ENCODE measurements at regions not wholly inside any gene's neighbourhood (a gene's known extent, or its start where the extent isn't known, plus 50 kb on each side); places are given as distances from the start of the nearest gene placed in this dataset.
"Not testable (repeated sequence)": the region's sequence is repeated elsewhere in the genome, so short reads cannot be mapped to it uniquely, and the experiment has no call there.

DNA sequence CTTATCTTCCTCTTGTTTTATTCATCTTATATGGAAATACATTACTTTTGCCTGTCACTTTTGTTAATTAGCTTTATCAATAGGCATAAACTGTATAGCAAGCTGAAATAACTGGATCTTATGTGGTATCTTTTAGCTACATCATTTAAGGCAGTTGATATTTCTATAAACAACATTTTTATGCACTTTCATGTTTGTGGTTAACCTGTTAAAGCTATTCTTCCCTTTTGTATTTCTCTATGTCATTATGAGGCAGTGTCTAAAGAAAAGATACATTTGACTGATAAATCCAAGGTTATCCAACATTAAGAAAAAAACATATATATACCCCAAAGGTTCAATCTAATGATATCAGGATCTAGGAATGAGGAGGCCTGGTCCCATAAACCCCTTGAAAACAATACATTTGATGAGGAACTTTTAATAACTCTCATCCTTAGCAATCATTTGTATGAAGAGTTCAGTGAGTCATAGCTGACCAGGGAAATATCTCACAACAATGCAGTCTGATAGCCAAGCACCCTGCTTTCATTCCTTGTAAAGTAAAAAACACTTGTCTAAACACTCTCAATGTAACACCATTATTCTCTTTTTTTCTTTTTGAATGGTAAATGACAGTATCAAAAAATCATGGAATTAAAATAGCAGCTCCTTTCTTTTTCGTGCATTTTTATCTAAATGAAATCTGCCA lies 300.9 kb downstream of the NEBL start:
- Mint-ChIP-seq H3K27me3 (ENCODE audit: low read depth) (no peaks in the 10 kb centered on the region), H3K27ac (no peak overlapping the region), H3K4me3 (no peak overlapping the region), H3K9me3 (no peaks in the 10 kb centered on the region), H3K4me1 (peaks cover 15% of the 10 kb centered on the region), H3K36me3 (ENCODE audit: low read depth) (no peaks in the 10 kb centered on the region)
- TF ChIP-seq, protein P1, sequence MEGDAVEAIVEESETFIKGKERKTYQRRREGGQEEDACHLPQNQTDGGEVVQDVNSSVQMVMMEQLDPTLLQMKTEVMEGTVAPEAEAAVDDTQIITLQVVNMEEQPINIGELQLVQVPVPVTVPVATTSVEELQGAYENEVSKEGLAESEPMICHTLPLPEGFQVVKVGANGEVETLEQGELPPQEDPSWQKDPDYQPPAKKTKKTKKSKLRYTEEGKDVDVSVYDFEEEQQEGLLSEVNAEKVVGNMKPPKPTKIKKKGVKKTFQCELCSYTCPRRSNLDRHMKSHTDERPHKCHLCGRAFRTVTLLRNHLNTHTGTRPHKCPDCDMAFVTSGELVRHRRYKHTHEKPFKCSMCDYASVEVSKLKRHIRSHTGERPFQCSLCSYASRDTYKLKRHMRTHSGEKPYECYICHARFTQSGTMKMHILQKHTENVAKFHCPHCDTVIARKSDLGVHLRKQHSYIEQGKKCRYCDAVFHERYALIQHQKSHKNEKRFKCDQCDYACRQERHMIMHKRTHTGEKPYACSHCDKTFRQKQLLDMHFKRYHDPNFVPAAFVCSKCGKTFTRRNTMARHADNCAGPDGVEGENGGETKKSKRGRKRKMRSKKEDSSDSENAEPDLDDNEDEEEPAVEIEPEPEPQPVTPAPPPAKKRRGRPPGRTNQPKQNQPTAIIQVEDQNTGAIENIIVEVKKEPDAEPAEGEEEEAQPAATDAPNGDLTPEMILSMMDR (IDR thresholded peaks at IDR 0.05; ENCODE audit: unreplicated experiment in 3 of 3) = no peak

- Mint-ChIP-seq H3K9me3 (no peaks in the 10 kb centered on the region), H3K36me3 (ENCODE audit: low read depth) (no peaks in the 10 kb centered on the region), H3K4me3 (no peak overlapping the region), H3K27ac (no peak overlapping the region), H3K4me1 (peaks cover 10% of the 10 kb centered on the region), H3K27me3 (ENCODE audit: low read depth) (no peaks in the 10 kb centered on the region)
- TF ChIP-seq, protein P1 (IDR thresholded peaks at IDR 0.05; ENCODE audit: unreplicated experiment in 3 of 3) = no peak
Observed at GRCh38 chr10:20593649-20594048, 303.5 kb downstream of the NEBL start.

GRCh38 chr10:20582041-20582440 lies 315.1 kb downstream of the NEBL start:
- H3K27me3 Mint-ChIP-seq (ENCODE audit: low read depth) = no peaks in the 10 kb centered on the region
- H3K27ac Mint-ChIP-seq = no peak overlapping the region
- H3K4me1 Mint-ChIP-seq = no peaks in the 10 kb centered on the region
- TF ChIP-seq, protein P1 (IDR thresholded peaks at IDR 0.05; ENCODE audit: unreplicated experiment in 3 of 3) = no peak
- no peaks in the 10 kb centered on the region for H3K36me3 Mint-ChIP-seq (ENCODE audit: low read depth)
- H3K4me3 Mint-ChIP-seq = no peak overlapping the region
- peaks cover 34% of the 10 kb centered on the region for H3K9me3 Mint-ChIP-seq

GRCh38 chr10:20573924-20574323 lies 323.2 kb downstream of the NEBL start:
- Mint-ChIP-seq H3K27me3 (ENCODE audit: low read depth) (peaks cover 3% of the 10 kb centered on the region), H3K9me3 (no peaks in the 10 kb centered on the region), H3K4me3 (no peak overlapping the region), H3K36me3 (ENCODE audit: low read depth) (no peaks in the 10 kb centered on the region), H3K27ac (no peak overlapping the region), H3K4me1 (no peaks in the 10 kb centered on the region)
- TF ChIP-seq, protein P1 (IDR thresholded peaks at IDR 0.05; ENCODE audit: unreplicated experiment in 3 of 3) = no peak

DNA sequence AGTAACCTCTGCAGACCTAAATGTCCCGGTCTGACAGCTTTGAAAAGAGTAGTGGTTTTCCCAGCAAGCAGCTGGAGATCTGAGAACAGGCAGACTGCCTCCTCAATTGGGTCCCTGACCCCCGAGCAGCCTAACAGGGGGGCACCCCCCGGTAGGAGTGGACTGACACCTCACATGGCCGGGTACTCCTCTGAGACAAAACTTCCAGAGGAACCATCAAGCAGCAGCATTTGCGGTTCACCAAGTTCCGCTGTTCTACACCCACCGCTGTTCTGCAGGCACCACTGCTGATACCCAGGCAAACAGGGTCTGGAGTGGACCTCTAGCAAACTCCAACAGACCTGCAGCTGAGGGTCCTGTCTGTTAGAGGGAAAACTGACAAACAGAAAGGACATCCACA lies 341.1 kb downstream of the NEBL start:
- H3K4me3 Mint-ChIP-seq = not testable (repeated sequence)

GRCh38 chr10:20552382-20552781 lies 344.7 kb downstream of the NEBL start:
- Mint-ChIP-seq H3K4me1 (no peaks in the 10 kb centered on the region), H3K27me3 (ENCODE audit: low read depth) (peaks cover 8% of the 10 kb centered on the region), H3K36me3 (ENCODE audit: low read depth) (no peaks in the 10 kb centered on the region), H3K4me3 (no peak overlapping the region), H3K27ac (no peak overlapping the region), H3K9me3 (peaks cover 11% of the 10 kb centered on the region)
- TF ChIP-seq, protein P1 (IDR thresholded peaks at IDR 0.05; ENCODE audit: unreplicated experiment in 3 of 3) = no peak

More for the DNA sequence above, 341.1 kb downstream of the NEBL start:
- H3K27ac Mint-ChIP-seq; H3K36me3 Mint-ChIP-seq (ENCODE audit: low read depth); H3K27me3 Mint-ChIP-seq (ENCODE audit: low read depth); H3K4me1 Mint-ChIP-seq: not testable (repeated sequence)
- peaks cover 21% of the 10 kb centered on the region for H3K9me3 Mint-ChIP-seq

Measured in nephron (organoid).